GM12864 (cell line): ENCODE measurements at regions not wholly inside any gene's neighbourhood (a gene's known extent, or its start where the extent isn't known, plus 50 kb on each side); places are given as distances from the start of the nearest gene placed in this dataset.

ENCODE experiments used
- DNase-seq: peaks from one replicate; pipeline ENCODE4 v3.0.0-alpha.2; 2011; ENCODE audit warnings: low read depth
- H3K4me3 ChIP-seq: 2 replicates; pipeline ENCODE4 v1.5.1; 2011; ENCODE audit warnings: mild to moderate bottlenecking, low read depth, low read length, control low read depth
- TF ChIP-seq, protein P1 (sequence below): IDR thresholded peaks from 2 replicates; pipeline ENCODE4 v1.5.1; 2011; ENCODE audit warnings: low read depth, mild to moderate bottlenecking, moderate library complexity, low read length, control low read depth, inconsistent platforms; ENCODE audit errors: missing control alignments

DNA sequence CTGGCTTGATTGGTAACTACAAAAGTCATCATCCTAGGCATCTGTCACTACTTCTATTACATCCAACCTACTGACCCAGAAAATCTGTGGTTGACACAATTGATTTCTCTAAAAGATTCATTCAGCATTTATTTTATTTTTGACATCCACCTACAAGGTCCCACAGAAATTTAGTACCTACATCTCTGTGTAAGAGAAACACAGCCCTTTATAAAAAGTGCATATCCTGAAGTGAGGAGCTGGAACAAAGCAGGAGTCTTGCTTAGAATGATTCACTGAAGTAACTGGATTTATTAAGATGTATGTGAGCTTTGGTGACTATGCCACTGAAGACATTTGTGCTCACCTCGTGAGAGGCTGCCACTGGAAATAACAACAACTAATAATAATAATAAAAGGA is 391.0 kb downstream of the GPAT3 start:
- DNase-seq, result no peak
- TF ChIP-seq, protein P1, sequence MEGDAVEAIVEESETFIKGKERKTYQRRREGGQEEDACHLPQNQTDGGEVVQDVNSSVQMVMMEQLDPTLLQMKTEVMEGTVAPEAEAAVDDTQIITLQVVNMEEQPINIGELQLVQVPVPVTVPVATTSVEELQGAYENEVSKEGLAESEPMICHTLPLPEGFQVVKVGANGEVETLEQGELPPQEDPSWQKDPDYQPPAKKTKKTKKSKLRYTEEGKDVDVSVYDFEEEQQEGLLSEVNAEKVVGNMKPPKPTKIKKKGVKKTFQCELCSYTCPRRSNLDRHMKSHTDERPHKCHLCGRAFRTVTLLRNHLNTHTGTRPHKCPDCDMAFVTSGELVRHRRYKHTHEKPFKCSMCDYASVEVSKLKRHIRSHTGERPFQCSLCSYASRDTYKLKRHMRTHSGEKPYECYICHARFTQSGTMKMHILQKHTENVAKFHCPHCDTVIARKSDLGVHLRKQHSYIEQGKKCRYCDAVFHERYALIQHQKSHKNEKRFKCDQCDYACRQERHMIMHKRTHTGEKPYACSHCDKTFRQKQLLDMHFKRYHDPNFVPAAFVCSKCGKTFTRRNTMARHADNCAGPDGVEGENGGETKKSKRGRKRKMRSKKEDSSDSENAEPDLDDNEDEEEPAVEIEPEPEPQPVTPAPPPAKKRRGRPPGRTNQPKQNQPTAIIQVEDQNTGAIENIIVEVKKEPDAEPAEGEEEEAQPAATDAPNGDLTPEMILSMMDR, result no peak
- no peak overlapping the region for H3K4me3 ChIP-seq

DNA sequence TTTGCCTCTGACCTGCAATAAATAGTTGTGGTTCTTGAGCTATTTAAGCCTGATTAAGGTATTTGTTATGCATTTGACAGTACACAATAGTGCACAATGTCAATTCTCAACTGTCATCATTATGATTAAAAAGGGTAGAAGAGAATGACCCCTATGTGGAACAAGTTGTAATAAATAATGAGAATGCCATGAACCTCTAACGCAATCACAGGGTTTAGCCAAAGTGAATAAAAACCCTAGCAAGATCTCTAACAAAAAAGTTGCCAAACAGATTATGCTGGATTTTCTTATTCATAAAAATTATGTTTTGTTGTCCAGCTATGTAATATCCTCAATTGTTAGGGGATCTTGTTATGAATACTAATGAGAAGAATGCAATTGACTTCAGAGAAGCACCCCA is 387.4 kb downstream of the GPAT3 start:
- H3K4me3 ChIP-seq, result no peak overlapping the region
- DNase-seq, result no peak
- TF ChIP-seq, protein P1, result no peak

DNA sequence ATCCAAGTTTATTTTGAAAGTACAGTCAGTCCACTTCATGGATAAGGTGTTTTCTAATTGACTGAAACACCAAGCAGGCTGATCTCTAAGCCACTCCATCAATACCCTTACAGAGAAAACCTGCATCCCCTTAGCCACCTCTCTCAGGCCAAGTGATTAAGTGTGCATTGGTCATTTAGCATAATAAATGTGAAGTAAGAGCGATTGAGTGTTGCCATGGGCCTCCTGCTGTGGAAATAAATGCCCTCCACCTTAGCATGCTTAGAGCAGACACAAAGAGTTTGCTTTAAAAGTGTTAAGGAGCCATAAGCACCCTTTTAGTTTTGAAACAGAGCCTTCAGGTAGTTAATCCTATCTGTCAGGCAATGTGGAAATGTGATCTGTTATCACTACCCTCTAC is 386.5 kb downstream of the GPAT3 start:
- DNase-seq, result no peak
- no peak overlapping the region for H3K4me3 ChIP-seq
- TF ChIP-seq, protein P1, result no peak

DNA sequence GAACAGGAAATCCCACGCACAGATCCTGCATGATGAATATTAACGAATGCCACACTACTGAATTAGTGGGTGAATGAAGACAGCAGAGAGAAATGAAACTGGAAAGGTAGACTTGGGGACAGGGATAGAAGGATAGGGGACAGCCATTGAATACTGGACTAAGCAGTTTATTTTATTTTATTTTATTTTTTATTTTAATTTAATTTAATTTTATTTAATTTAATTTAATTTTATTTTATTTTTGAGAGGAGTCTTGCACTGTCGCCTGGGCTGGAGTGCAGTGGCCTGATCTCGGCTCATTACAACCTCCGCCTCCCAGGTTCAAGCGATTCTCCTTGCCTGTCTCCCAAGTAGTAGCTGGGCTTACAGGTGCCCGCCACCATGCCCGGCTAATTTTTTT is 385.2 kb downstream of the GPAT3 start:
- TF ChIP-seq, protein P1, result no peak
- no peak for DNase-seq
- H3K4me3 ChIP-seq, result no peak overlapping the region

DNA sequence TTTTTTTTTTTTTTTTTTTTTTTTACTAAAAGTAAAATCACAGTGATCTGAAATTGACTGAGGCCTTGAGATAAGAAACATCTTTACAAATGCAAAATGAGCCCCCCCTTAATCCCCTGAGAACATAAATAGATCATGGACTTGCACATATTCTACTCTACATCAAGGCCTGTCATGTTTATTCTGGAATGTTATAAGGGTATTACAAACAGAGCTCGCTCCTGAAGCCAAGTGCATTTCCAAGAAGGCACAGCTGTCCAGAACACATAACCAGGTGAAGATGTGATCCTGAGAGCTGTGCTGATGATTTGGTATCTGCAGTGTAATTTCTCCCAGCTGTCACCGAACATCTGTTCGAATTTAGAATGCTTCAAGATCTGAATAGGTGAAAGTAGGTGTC is 384.5 kb downstream of the GPAT3 start:
- TF ChIP-seq, protein P1, result no peak
- DNase-seq, result no peak
- H3K4me3 ChIP-seq, result no peak overlapping the region

DNA sequence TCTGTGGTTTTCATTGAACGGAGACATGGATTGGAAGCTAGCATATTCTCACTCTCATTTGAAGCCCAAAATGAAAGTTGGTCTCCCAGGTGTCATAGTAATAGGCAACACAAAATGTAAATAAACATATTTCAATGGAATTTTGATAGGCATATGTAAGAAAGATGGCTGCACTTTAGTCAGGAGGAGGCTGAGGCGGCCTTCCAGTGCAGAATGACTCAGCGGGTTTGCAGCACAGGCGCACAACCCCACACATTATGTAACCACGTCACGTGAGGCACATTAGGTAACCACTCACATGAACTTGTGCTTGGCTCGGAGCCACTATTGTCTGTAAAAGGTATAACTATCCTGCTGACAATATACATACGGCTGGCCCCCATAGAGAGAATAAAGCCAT is 381.7 kb downstream of the GPAT3 start:
- no peak for DNase-seq

DNA sequence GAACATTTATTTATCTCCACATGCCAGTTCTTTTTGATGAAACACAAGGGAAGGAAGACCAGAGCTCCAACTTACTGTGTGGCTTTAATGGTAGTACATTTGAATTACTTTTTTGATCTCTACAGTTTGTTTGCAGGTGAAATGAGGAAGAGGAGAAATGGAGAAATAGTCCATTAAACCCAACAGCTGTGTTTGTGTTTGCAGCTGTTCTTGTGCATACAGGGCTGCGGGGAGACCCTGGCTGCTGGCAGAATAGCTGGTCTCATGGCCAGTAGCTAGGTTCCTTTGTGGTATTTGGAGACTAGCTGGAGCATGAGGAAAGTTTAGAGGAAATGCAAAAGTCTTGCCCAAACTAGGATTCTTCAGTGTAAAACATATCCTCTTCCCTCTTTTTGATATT is 374.8 kb downstream of the GPAT3 start:
- TF ChIP-seq, protein P1, result no peak
- H3K4me3 ChIP-seq, result no peak overlapping the region
- no peak for DNase-seq

More for the DNA sequence above, 381.7 kb downstream of the GPAT3 start:
- TF ChIP-seq, protein P1, result no peak
- no peak overlapping the region for H3K4me3 ChIP-seq
